ENCODE measurements at regions not wholly inside any gene's neighbourhood (a gene's known extent, or its start where the extent isn't known, plus 50 kb on each side); places are given as distances from the start of the nearest gene placed in this dataset.
"Not testable (repeated sequence)": the region's sequence is repeated elsewhere in the genome, so short reads cannot be mapped to it uniquely, and the experiment has no call there.

DNA sequence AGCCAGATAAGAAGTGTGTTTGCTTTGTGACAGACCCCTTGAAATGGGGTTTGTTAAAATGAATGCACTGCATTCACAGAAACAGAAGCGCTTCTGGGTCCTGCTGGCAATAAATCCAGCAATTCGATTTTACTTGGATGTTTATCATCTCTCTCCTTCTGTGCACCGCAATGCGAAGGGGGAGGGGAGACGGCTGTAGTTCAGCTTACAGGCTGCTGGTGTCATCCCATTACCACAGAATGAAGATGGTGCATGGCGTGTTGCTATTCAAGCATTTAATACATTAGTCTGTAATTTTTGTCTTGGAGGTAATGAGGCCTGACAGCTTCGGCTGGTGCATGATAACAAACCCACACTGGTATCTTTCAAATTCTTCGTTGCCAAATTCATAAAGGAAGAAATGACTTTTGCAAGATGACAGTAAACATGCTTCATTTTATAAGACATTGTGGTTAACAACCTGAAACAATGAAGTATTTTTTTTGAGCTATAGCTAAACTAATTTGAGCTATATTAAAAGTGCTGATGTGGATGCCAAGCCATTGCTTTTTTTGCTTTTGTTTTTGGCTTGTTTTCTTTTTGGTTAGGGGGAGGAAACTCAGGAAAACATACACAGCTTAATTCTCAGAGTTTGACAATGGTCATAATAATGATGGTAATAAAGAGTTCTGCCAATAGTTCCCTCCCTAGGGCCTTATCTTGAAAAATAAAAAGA, 418.3 kb downstream of the OTOL1 start:
- peak; percentile 49 for DNase-seq

DNA sequence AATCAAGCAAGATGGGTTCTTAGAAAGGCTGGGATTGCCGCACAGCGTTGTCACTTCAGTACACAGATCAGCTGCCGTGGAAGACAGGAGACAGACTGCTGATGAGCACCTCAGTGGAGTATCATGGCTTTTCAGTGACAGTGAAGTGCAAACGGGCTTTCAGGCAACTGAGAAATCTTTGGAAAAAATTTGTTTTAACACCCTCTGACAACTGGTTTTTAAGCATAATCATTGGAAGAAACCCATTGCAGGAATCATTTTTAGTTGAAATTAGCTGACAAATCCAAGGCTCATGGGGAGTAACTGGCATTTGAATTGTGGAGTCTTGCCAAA, 418.8 kb downstream of the OTOL1 start:
- no peak for DNase-seq

DNA sequence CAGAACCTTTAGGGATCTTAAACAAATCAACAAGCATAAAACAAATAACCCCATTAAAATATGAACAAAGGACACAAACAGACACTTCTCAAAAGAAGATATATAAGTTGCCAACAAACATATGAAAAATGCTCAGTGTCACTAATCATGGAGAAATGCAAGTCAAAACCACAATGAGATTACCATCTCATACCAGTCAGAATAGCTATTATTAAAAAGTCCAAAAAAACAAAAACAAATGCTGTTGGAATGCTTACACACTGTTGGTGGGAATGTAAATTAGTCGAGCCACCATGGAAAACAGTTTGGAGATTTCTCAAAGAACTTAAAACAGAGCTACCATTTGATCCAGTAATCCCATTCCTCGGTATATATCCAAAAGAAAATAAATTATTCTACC, 423.6 kb downstream of the OTOL1 start:
- DNase-seq = no peak

DNA sequence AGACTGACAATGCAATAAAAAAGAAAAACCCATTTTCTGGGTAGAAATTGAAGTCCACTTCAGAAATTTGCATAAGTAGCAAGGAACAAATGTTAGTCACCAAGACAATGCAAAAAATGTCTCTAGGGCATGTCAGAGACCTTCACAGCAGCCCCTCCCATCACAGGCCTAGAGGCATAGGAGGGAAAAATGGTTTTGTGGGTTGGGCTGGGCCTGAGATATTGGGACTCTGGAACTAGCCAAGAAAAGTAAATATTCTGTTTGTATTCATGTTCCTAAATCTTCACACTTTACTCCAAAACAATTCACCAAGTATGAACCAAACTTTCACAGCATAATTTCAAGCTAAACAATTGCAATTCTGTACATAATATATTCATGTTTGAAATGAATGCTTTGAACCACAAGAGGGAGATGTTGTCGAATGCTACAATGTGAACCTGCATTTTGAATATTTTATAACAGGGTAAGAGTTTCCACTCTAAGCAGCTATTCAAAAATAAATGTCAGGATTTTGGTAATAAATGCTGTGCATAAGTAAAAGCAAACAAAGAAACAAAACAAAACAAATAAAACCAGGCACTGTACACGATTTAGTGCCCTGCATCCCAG, 429.2 kb downstream of the OTOL1 start:
- no peak for DNase-seq

DNA sequence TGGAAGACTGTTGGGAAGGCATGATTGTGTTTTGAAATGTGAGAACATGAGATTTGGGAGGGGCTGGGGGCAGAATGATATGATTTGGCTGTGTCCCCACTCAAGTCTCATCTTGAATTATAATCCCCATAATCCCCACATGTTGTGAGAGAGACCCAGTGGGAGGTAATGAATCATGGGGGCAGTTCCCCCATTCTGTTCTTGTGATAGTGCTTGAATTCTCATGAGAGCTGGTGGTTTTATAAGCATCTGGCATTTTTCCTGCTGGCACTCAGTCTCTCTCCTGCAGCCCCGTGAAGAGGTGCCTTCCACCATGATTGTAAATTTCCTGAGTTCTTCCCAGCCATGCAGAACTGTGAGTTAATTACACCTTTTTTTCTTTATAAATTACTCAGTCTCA, 430.5 kb downstream of the OTOL1 start:
- DNase-seq = no peak

DNA sequence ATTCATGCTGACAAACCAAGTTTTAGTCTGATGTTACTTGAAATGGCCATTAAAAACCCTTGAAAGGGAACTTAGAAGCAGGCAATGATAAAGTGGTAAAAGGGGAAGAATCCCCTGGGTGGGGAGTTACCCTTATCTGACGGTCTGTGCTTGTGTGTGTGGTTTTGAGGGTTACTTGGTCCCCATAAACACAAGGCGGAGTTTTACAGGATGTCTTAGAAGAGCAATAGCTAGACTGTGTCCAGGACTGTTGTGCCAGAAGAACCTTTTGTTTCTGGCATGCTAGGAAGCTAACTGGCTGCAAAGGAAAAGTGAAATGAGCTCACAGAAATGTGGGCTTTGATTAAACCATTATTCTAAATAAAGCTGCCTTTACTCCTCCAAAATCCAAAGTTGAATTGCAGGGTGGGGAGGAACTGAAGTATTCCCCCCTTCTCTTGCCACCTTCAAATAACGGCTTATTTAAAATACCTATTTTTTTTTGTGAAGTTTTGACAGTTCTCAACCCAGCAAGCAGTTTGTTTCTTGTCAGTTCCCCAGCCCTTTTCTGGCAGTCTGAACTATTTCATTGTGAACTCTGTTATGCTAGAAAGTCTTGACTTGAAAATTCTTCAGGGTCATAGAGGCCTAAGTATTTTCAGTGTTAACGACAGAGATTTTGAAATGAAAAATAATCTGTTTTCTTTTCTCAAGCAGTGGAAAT, 443.5 kb downstream of the OTOL1 start:
- DNase-seq = no peak

DNA sequence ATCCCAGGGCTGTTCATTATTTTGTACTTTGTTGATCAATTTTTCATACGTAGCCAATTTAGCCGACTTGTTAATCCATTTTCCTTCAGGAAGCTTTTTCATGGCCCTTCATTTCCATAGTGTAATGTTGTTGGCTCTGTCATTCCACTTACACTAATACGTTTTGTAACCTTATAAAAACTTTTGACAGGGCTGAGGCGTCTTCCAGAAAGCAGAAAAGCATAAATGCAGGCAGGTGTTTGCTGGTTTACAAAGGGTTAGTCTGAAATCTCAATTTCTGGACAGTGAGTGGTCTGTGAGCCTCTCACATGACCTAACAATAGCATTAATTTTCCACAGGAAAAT, 444.0 kb downstream of the OTOL1 start:
- DNase-seq = no peak

DNA sequence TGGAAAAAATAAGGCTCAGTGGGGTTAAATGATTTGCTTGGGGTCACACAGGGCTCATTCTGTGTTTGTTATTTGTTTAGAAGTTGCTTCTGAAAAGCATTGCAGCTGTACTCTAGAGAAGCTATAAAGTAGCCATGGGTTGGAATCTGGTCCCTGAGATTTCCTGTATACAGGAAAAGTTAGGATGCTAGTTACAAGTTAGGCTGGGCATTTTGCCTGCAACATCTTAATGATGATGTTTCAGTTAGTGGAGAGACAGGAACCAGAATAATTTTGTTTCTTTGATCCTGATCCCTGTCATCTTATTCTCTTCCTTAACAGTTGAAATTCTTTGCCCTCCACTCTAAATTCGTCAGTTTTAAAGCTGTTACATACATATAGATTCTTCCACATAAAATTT, 445.3 kb downstream of the OTOL1 start:
- no peak for DNase-seq

DNA sequence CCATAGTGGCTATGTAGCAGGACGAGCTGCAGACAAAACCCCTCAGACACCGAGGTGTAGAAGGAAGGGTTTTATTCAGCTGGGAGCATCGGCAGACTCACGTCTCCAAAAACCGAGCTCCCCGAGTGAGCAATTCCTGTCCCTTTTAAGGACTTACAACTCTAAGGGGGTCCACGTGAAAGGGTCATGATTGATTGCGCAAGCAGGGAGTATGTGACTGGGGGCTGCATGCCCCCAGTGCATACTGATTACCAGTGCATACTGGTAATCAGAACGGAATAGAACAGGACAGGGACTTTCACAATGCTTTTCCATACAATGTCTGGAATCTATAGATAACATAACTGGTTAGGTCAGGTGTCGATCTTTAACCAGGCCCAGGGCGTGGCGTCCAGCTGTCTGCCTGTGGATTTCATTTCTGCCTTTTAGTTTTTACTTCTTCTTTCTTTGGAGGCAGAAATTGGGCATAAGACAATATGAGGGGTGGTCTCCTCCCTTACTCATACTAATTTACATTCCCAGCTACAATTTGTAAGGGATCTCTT, 447.3 kb downstream of the OTOL1 start:
- not testable (repeated sequence) for DNase-seq

DNA sequence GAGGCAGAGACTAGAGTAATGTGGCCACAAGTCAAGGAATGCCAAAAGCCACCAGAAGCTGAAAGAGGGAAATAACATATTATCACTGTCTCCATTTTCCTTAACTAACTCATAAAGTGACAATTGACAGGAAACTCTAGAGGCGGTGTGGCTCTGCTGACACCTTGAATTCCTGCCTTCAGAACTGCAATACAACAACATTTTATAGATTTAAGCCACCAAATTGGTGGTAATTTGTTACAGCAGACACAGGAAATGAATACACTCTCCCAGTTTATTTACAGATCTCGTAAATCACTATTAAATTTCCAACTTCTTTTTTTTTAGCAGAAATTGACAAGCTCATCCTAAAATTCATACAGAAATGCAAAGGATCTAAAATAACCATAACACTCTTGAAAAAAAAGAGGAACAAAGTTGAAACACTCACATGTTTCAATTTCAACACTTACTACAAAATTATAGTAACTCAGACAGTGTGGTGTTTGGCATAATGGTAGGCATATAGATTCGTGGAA, 449.9 kb downstream of the OTOL1 start:
- DNase-seq = no peak

DNA sequence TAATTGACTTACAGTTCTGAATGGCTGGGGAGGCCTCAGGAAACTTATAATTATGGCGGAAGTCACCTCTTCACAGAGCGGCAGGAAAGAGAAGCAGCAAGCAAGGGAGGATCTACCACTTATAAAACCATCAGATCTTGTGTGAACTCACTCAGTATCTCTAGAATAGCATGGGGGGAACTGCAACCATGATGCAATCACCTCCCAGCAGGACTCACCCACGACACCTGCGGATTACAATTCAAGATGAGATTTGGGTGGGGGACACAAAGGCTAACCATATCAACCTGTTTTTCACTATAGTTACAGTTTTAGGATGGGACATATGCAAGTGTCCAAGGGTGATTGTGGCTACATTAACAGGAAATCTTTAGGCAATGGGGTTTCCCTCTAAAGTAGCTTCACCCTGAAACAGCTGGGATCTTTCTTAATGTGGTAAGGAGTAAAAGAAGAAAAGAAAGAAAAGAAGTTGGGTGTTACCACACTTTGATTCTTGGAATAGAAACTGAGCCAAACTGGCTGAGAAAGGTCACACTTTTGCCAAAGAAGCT, 453.8 kb downstream of the OTOL1 start:
- no peak for DNase-seq

DNA sequence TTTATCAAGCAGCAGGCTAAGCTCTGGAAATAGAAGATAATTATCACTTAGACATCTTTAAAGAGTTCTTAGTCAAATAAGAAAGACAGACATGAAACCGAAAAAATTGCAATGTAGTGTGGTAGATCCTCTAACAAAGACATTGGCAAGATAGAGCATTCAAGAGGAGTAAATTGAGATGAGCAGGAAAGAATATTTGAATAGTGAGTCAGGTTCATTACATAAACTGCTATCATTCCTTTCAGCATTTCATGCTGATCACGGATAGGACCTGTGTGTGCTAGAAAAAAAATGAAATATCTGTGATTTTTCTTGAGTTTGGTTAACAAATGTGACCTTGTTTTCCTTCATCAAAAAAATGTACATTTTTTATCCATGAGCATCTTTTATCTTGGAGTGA, 460.9 kb downstream of the OTOL1 start:
- DNase-seq = no peak

DNA sequence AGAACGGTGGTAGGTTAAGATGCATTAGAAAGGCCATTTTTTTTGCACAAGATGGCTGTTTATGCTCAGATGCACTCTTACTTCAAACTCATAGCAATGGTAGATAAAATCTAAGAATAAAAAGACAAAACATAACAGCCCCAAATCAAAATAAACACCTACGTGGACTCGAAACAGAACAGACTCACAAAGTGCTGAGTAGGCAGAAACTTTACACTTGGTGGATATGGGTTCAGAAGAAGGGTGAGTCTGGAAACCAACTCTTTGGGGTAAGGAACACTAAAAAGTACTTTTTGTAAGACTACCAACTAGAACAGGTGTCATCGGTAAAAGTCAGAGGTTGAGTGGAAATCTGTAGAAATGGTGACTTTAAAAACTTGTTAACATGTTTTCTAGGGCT, 468.2 kb downstream of the OTOL1 start:
- no peak for DNase-seq

DNA sequence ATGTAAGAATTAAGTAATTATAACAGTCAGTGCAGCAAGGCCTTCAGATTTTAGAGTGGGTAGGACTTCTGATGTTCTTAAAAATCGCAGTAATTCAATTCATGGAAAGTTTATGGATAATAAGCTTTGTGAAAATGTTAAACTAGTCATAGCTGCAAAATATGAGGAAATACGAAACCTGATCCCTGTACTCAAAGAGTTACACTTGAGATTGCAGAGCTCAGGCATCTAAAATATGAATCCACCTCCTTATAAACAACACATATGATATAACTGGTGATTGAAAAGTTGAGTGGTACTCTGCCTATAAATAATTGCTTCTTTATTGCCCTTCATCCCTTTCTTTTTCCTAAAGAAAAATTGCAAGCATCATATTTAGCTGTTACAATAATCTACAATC, 473.3 kb downstream of the OTOL1 start:
- DNase-seq = no peak

DNA sequence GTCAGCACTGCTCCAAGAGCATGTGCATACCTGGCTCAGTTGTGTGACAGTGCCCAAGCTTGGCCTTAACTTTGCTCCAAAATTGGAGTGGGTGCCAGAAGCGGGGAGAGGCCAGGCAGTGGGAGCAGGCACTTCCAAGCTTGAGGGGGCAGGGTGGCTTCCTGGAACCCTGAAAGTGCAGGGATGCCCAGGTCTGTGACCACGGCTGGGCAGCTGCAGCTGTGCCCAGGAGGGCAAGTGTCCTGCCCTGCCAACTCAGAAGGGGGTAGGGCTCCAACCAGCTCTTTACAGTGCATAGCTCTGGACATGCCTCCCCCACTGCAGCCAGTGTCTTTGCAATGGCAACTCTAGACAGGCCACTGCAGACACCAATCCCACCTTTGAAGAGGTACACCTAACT, 478.6 kb downstream of the OTOL1 start:
- DNase-seq = no peak

DNA sequence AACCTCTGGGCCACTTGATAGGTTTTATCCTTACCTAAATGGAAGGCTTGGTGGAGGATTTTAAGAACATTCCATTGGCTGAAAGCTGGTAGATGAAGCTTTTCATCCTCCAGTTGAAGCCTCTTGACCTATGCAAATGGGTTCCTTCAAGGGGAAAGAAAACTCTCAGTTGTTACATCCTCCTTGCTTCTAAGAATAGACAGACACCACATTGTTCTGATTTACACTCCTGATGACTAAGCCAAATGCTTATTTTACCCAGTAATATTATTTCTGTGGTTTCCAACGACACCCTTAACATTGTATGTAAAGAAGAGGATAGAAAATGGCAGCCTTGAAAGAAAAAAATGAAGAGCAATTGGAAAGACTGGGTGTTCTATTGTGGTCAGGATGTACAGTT, 480.5 kb downstream of the OTOL1 start:
- no peak for DNase-seq

DNA sequence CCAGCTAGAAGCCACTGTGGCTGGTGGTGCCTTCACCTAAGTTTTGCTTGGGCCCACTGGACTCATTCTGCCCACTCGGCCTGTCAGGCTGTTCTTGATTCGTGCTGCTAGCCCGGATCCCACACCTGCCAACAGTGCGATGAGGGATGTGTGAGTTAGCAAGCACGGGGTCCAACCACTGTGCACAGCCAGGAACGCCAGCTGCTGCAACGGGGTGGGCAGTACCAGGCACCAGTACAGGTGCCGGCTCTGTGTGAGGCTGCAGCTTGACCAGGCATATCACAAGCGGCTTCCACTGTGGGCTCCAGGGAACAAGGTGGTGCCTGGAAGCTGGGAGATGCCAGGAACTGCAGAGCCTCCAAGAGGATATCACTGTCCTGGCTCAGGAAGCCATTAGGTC, 481.2 kb downstream of the OTOL1 start:
- DNase-seq = no peak

DNA sequence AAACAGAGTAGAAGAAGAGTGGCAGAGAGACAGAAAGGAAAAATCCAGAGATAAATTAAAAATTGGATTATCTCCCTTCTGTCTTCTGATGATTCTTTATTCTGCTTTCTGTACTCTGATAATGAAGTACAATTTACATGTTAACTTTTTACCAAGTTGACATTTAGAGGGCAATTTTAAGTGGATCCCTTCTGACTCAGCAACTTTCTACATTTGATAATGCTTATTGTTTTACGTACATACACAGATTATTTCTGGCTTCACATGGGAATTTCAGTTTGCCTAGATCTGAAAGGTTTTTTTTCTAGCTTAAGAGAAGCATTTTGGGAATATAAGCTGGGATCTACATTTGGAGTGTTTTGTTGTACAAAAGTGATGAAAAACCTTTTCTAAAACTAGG, 491.3 kb downstream of the OTOL1 start:
- DNase-seq = no peak

DNA sequence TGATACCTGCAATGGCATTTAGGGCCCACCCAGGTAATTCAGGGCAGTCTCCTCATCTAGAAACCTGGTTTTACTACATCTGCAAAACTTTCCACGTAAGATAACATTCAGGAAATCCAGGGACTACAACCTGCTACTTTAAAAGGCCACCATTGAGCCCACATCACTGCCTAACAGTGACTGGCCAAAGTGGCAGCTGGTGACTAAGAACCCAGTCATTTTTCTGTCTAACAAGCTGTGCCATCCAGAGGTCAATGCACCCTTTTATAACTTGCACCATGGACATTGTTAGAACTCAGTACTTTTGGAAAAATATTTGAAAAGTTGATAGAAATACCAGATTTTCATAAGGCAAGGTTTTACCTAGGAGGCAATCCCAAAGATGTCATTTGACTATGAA, 492.4 kb downstream of the OTOL1 start:
- DNase-seq = no peak

DNA sequence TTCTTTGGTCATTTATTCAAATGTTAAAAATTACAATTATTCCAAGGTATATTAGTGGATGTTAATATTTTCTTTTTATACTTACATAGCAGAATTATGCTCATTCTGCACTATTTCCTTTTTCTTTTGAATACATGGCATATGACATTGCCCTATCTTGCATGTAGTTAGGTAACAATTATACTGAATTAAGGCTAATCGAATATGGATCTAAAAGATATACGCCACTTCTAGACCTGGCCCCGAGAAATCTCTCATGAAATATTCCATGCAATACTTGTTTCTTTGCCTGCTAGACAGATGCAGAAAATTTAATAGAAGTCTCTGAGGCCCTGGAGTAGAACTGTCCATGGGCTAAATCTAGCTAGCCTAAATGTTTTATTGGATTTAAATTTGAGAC, 493.4 kb downstream of the OTOL1 start:
- no peak for DNase-seq

DNA sequence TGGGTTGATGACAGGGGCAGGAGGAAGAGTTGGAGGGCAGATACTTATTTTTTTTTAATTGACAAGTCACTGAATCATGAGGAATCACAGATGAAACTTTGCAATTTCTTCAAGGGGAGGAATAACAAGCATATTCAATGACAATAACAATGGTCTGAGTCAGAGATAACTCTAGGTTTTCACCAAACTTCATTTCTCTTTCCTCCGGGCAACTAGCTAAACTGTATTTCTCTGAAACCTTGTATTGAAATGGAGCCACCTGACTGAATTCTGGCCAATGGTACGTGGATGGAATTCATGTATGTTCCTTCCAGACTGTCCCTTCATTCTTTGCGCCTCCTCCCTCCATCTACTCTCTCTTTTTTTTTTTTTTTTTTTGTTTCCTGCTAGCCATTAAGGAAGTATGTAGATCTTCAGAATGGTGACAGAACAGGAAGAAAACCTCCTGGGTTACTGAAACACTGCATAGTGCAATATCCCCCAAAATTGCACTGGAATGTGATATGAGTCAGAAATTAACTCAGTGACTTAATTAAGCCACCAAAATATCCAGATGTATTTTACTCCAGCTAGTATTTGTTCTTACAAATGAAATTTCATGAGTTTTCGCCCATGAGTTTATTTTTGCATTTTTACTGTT, 495.4 kb downstream of the OTOL1 start:
- DNase-seq = no peak

DNA sequence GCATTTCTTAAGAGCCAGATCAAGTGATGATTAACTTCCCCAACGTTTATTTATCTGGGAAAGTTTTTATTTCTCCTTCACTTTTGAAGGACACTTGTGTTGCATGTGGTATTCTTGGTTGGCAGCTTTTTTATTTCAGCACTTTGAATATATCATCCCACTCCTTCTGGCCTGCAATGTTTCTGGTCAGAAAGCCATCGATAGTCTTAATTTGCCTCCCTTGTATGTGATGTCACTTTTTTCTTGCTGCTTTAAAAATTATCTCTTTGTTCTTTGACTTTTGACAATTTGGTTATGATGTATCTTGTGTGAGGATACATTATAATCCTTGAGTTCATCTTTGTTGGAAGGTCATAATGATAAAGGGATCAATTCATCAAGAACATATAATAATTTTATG, 503.2 kb downstream of the OTOL1 start:
- no peak for DNase-seq

DNA sequence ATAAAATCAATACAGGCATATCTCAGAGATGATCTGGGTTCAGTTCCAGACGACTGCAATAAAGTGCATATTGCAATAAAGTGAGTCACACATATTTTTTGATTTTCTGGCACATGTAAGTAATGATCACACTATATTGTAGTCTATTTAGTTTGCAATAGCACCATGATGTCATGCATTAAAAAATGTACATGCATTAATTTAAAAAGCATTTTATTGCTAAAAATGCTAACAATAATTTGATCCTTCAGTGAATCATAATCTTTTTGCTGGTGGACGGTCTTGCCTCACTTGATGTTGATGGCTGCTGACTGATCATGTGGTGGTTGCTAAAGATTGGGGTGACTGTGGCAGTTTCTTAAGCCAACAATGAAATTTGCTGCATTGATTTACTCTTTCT, 511.1 kb downstream of the OTOL1 start:
- no peak for DNase-seq

All from left kidney (tissue), 1 donor.